ENCODE measurements at regions not wholly inside any gene's neighbourhood (a gene's known extent, or its start where the extent isn't known, plus 50 kb on each side); places are given as distances from the start of the nearest gene placed in this dataset.

DNA sequence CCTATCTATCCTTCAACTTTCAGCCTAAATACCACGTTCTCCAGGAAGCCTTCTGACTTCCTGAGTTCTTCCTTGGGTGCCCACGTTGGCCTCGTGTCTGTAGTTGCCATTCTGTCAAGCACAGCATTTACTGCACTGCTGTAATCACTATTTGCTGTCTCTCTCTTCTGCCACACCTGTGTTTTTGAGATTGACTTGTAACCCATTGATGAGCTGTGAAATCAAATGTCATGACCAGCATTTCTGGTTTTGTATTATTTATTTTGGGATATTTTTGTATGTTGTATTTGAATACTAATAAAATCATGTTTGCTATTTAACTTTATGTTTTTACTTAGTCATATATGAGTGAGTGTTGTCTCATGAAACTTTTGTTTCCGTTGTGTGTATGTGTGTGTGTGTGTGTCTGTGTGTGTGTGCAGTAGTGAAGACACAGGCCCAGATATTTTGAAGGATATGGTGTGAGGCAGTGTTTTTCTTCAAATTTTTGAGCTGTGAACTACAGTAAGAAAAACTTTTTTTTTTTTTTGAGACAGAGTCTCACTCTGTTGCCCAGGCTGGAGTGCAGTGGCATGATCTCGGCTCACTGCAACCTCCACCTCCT is 126.2 kb upstream of the SERBP1 start:
- Histone ChIP-seq H3K79me2 (ENCODE audit: low read length) (no peaks in the 10 kb centered on the region), H3K9me3 (ENCODE audit: low read length) (no peaks in the 10 kb centered on the region), H4K20me1 (ENCODE audit: low read length) (no peaks in the 10 kb centered on the region), H3K27me3 (ENCODE audit: low read length) (no peaks in the 10 kb centered on the region), H2AFZ (ENCODE audit: low read length) (peak overlapping the region; percentile 71), H3K4me3 (ENCODE audit: low read length) (no peak overlapping the region), H3K36me3 (ENCODE audit: low read depth, low read length) (no peaks in the 10 kb centered on the region), H3K4me2 (ENCODE audit: low read length) (peak overlapping the region; percentile 78), H3K27ac (ENCODE audit: low read length) (peak overlapping the region; percentile 86), H3K4me1 (ENCODE audit: insufficient read depth, low read length) (peaks cover 42% of the 10 kb centered on the region), H3F3A (ENCODE audit: low read length, unreplicated experiment) (peaks cover 5% of the 10 kb centered on the region), H3K9ac (ENCODE audit: low read length) (peak overlapping the region; percentile 33; the same call in 1 of the 2 replicates), H3K9me2 (replicated peaks; ENCODE audit: low read length) (no peaks in the 10 kb centered on the region)
- TF ChIP-seq CTCF (conservative IDR thresholded peaks at IDR 0.05; ENCODE audit: low read depth, low read length) = no peak
- TF ChIP-seq EZH2phosphoT487 (IDR thresholded peaks at IDR 0.05; ENCODE audit: borderline replicate concordance, low read length) = no peak
- TF ChIP-seq EZH2 (IDR thresholded peaks at IDR 0.05; ENCODE audit: low read length, unreplicated experiment) = no peak
- ChIA-PET CTCF (interaction anchor here (0.6 to 1.5 kb wide), 4 partner anchors 21 to 209 kb away, joined by 3 to 6 read pairs (median 4); no protein-coding TSS in a partner anchor), POLR2A (ENCODE audit: unreplicated experiment) (interaction anchor here (0.6 to 1.1 kb wide), 2 partner anchors 128 to 210 kb away, joined by 7 to 11 read pairs; partner anchors contain the start of gene GADD45A)
- ATAC-seq (peak; percentile 72), DNase-seq (peak; percentile 68)
- intact Hi-C loops (cut with micrococcal nuclease) = loop anchor here (1.0 to 5.0 kb wide), 3 partner anchors 22 to 276 kb away; partner anchors contain the start of gene GNG12
- BruUV-seq (replicated peaks) = no TSS peak

GRCh38 chr1:67557696-67558448 is 127.1 kb upstream of the GADD45A start:
- ChIA-PET POLR2A (ENCODE audit: unreplicated experiment) (no interaction called here), CTCF (no interaction called here)
- no peaks in the 10 kb centered on the region for H3K9me2 ChIP-seq (replicated peaks; ENCODE audit: low read length)
- H3K27me3 ChIP-seq (ENCODE audit: low read length) = no peaks in the 10 kb centered on the region
- peaks cover 34% of the 10 kb centered on the region for H3K4me1 ChIP-seq (ENCODE audit: insufficient read depth, low read length)
- no peak overlapping the region for H3K4me2 ChIP-seq (ENCODE audit: low read length)
- H3F3A ChIP-seq (ENCODE audit: low read length, unreplicated experiment) = peaks cover 5% of the 10 kb centered on the region
- intact Hi-C loops (cut with micrococcal nuclease) = loop anchor here (2.0 to 5.0 kb wide), 2 partner anchors 23 to 274 kb away; partner anchors contain the start of gene GNG12
- no peak overlapping the region for H3K9ac ChIP-seq (ENCODE audit: low read length)
- H4K20me1 ChIP-seq (ENCODE audit: low read length) = no peaks in the 10 kb centered on the region
- TF ChIP-seq EZH2phosphoT487 (IDR thresholded peaks at IDR 0.05; ENCODE audit: borderline replicate concordance, low read length) (no peak), EZH2 (IDR thresholded peaks at IDR 0.05; ENCODE audit: low read length, unreplicated experiment) (no peak)
- ATAC-seq (no peak), DNase-seq (no peak)
- H3K27ac ChIP-seq (ENCODE audit: low read length) = no peak overlapping the region
- H3K9me3 ChIP-seq (ENCODE audit: low read length) = no peaks in the 10 kb centered on the region
- no peak overlapping the region for H2AFZ ChIP-seq (ENCODE audit: low read length)
- H3K79me2 ChIP-seq (ENCODE audit: low read length) = no peaks in the 10 kb centered on the region
- H3K36me3 ChIP-seq (ENCODE audit: low read depth, low read length) = no peaks in the 10 kb centered on the region
- no TSS peak for BruUV-seq (replicated peaks)
- H3K4me3 ChIP-seq (ENCODE audit: low read length) = no peak overlapping the region

DNA sequence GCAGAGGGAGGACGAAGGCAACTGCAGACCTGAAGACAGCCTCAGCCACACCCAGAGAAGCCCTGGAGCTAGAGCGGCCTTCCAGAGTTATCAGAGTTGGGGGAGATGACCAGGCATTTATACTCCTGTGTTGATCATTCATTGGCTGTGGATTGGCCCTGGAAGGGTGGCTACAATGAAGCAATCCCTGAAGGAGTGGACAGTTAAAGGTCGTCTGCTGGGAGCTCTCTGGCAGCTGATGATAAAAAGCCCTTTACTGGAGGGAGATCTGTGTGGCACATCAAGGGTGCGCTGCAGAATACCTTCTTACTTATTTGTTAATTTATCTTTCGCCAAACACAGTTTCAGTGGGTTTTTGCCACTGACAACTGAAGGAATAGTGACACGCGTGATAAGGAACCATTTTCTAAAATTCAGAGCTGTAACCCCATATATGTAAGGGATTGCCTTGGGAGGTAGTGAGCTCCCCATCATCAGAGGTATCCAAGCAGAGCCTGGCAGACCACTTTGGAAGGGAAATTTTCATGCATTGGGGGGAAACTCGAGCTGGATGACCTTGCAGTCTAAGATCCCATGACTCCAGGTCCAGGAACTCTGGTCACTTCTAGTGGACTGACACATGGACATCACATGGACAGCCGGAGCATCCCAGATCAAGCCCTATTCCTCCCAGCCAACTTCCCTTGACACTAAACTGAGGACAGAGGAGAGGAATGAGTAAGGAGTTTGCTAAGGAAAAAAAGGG is 126.4 kb upstream of the GADD45A start:
- Histone ChIP-seq H3K9ac (ENCODE audit: low read length) (no peak overlapping the region), H3K9me2 (replicated peaks; ENCODE audit: low read length) (no peaks in the 10 kb centered on the region), H3K79me2 (ENCODE audit: low read length) (no peaks in the 10 kb centered on the region), H4K20me1 (ENCODE audit: low read length) (no peaks in the 10 kb centered on the region), H3K36me3 (ENCODE audit: low read depth, low read length) (no peaks in the 10 kb centered on the region), H3F3A (ENCODE audit: low read length, unreplicated experiment) (peaks cover 5% of the 10 kb centered on the region), H2AFZ (ENCODE audit: low read length) (no peak overlapping the region), H3K9me3 (ENCODE audit: low read length) (no peaks in the 10 kb centered on the region), H3K27me3 (ENCODE audit: low read length) (no peaks in the 10 kb centered on the region), H3K4me1 (ENCODE audit: insufficient read depth, low read length) (peaks cover 34% of the 10 kb centered on the region), H3K4me3 (ENCODE audit: low read length) (no peak overlapping the region), H3K4me2 (ENCODE audit: low read length) (no peak overlapping the region), H3K27ac (ENCODE audit: low read length) (no peak overlapping the region)
- ChIA-PET POLR2A (ENCODE audit: unreplicated experiment) (no interaction called here), CTCF (no interaction called here)
- ATAC-seq (no peak), DNase-seq (no peak)
- intact Hi-C loops (cut with micrococcal nuclease) = loop anchor here (5.0 kb wide), 1 partner anchor 274 kb away; the partner anchor contains the start of gene GNG12
- BruUV-seq (replicated peaks) = no TSS peak
- no peak for TF ChIP-seq CTCF (conservative IDR thresholded peaks at IDR 0.05; ENCODE audit: low read depth, low read length)
- TF ChIP-seq EZH2 (IDR thresholded peaks at IDR 0.05; ENCODE audit: low read length, unreplicated experiment) = no peak
- TF ChIP-seq EZH2phosphoT487 (IDR thresholded peaks at IDR 0.05; ENCODE audit: borderline replicate concordance, low read length) = no peak

Data from PC-3 (cell line).